Endodermal cell (in vitro differentiated cells): ENCODE measurements at regions not wholly inside any gene's neighbourhood (a gene's known extent, or its start where the extent isn't known, plus 50 kb on each side); places are given as distances from the start of the nearest gene placed in this dataset.

Experiments
- DNase-seq: peaks from one replicate; pipeline ENCODE4 v3.0.0-alpha.2; 2017
- H3K27ac ChIP-seq: 2 replicates; pipeline ENCODE4 v1.5.1; 2013; ENCODE audit warnings: mild to moderate bottlenecking, low read depth, low read length, moderate library complexity
- H3K27me3 ChIP-seq: 2 replicates; pipeline ENCODE4 v1.6.1; 2013; ENCODE audit warnings: mild to moderate bottlenecking, low read length, moderate library complexity; ENCODE audit not compliant: insufficient read depth, control insufficient read depth, poor library complexity, severe bottlenecking
- H3K36me3 ChIP-seq: 2 replicates; pipeline ENCODE4 v1.7.0; 2013; ENCODE audit warnings: mild to moderate bottlenecking, low read length, moderate library complexity; ENCODE audit not compliant: control insufficient read depth, insufficient read depth
- H3K4me1 ChIP-seq: one replicate; pipeline ENCODE4 v1.7.0; 2013; ENCODE audit warnings: low read length; ENCODE audit not compliant: control insufficient read depth, insufficient read depth
- H3K4me3 ChIP-seq: 2 replicates; pipeline ENCODE4 v1.5.1; 2013; ENCODE audit warnings: mild to moderate bottlenecking, low read length, moderate library complexity
- H3K9ac ChIP-seq: 2 replicates; pipeline ENCODE4 v1.6.1; 2013; ENCODE audit warnings: mild to moderate bottlenecking, low read length, moderate library complexity; ENCODE audit not compliant: poor library complexity, severe bottlenecking; ENCODE audit errors: extremely low read depth
- H3K9me3 ChIP-seq: 2 replicates; pipeline ENCODE4 v1.6.1; 2013; ENCODE audit warnings: mild to moderate bottlenecking, low read length, moderate library complexity; ENCODE audit not compliant: control insufficient read depth
- H3K27ac Mint-ChIP-seq: 2 replicates; pipeline ENCODE4 v1.8.0; 2020; ENCODE audit warnings: mixed read lengths
- H3K27me3 Mint-ChIP-seq: 2 replicates; pipeline ENCODE4 v1.8.0; 2021; ENCODE audit warnings: mild to moderate bottlenecking, mixed read lengths; ENCODE audit not compliant: insufficient read depth
- H3K36me3 Mint-ChIP-seq: 2 replicates; pipeline ENCODE4 v1.8.0; 2020; ENCODE audit warnings: low read depth, mixed read lengths
- H3K4me1 Mint-ChIP-seq: 2 replicates; pipeline ENCODE4 v1.8.0; 2020; ENCODE audit warnings: mixed read lengths
- H3K4me3 Mint-ChIP-seq: 2 replicates; pipeline ENCODE4 v1.8.0; 2020; ENCODE audit warnings: mild to moderate bottlenecking, moderate library complexity, mixed read lengths
- H3K9me3 Mint-ChIP-seq: 2 replicates; pipeline ENCODE4 v1.8.0; 2020; ENCODE audit warnings: mild to moderate bottlenecking, mixed read lengths
- CTCF ChIP-seq: fragments of 200-600 bp; sonication (generic); conservative IDR thresholded peaks from 2 replicates; pipeline ENCODE4 v1.5.0; 2021; ENCODE audit warnings: antibody characterized with exemption, mild to moderate bottlenecking
- WGBS, 2 experiments: methylation state at CpG; one replicate each; pipeline versions ENCODE4 v1.1.5 to v1.1.7; 2013; ENCODE audit warnings: missing lambda C conversion rate in 2 of 2, mixed read lengths in 1 of 2; ENCODE audit not compliant: insufficient coverage in 1 of 2, insufficient read length in 1 of 2; 5-methylcytosine and 5-hydroxymethylcytosine counted together

- 85 to 100% methylated on average over 1 of the region's 1 CpG for WGBS, 2 experiments
- Histone ChIP-seq H3K9me3 (no peaks in the 10 kb centered on the region), H3K9ac (no peak overlapping the region), H3K4me1 (no peaks in the 10 kb centered on the region), H3K4me3 (no peak overlapping the region), H3K36me3 (no peaks in the 10 kb centered on the region), H3K27me3 (peaks cover 26% of the 10 kb centered on the region), H3K27ac (no peak overlapping the region)
- H3K9me3 Mint-ChIP-seq = peaks cover 2% of the 10 kb centered on the region
- H3K4me1 Mint-ChIP-seq = no peaks in the 10 kb centered on the region
- no peak overlapping the region for H3K4me3 Mint-ChIP-seq
- H3K27me3 Mint-ChIP-seq = peaks cover 4% of the 10 kb centered on the region
- no peaks in the 10 kb centered on the region for H3K36me3 Mint-ChIP-seq
- no peak overlapping the region for H3K27ac Mint-ChIP-seq
- no peak for TF ChIP-seq CTCF
- no peak for DNase-seq
Observed at GRCh38 chr11:56852131-56852530, 103.6 kb upstream of the OR9G4 start.

- TF ChIP-seq CTCF = no peak
- Histone ChIP-seq H3K9me3 (no peaks in the 10 kb centered on the region), H3K4me1 (no peaks in the 10 kb centered on the region), H3K4me3 (no peak overlapping the region), H3K27ac (no peak overlapping the region), H3K27me3 (peaks cover 14% of the 10 kb centered on the region), H3K9ac (no peak overlapping the region), H3K36me3 (no peaks in the 10 kb centered on the region)
- peaks cover 15% of the 10 kb centered on the region for H3K9me3 Mint-ChIP-seq
- H3K36me3 Mint-ChIP-seq = no peaks in the 10 kb centered on the region
- no peaks in the 10 kb centered on the region for H3K4me1 Mint-ChIP-seq
- no peak overlapping the region for H3K27ac Mint-ChIP-seq
- WGBS, 2 experiments = 100% methylated on average over 1 of the region's 2 CpGs; no CpG with 5 or more reads in 1 of the 2 experiments
- DNase-seq = no peak
- H3K27me3 Mint-ChIP-seq = peaks cover 8% of the 10 kb centered on the region
- no peak overlapping the region for H3K4me3 Mint-ChIP-seq
Observed at GRCh38 chr11:56849852-56850251, 101.4 kb upstream of the OR9G4 start.

GRCh38 chr11:56849250-56849649 is 100.8 kb upstream of the OR9G4 start:
- Histone ChIP-seq H3K9ac (no peak overlapping the region), H3K9me3 (no peaks in the 10 kb centered on the region), H3K4me3 (no peak overlapping the region), H3K27me3 (peaks cover 11% of the 10 kb centered on the region), H3K4me1 (no peaks in the 10 kb centered on the region), H3K36me3 (no peaks in the 10 kb centered on the region), H3K27ac (no peak overlapping the region)
- TF ChIP-seq CTCF = no peak
- no peaks in the 10 kb centered on the region for H3K36me3 Mint-ChIP-seq
- DNase-seq = no peak
- peaks cover 15% of the 10 kb centered on the region for H3K9me3 Mint-ChIP-seq
- H3K4me3 Mint-ChIP-seq = no peak overlapping the region
- H3K4me1 Mint-ChIP-seq = no peaks in the 10 kb centered on the region
- H3K27ac Mint-ChIP-seq = no peak overlapping the region
- peaks cover 6% of the 10 kb centered on the region for H3K27me3 Mint-ChIP-seq
